ENCODE measurements at regions not wholly inside any gene's neighbourhood (a gene's known extent, or its start where the extent isn't known, plus 50 kb on each side); places are given as distances from the start of the nearest gene placed in this dataset.
"Not testable (repeated sequence)": the region's sequence is repeated elsewhere in the genome, so short reads cannot be mapped to it uniquely, and the experiment has no call there.

- no peak for DNase-seq (ENCODE audit: low read depth in 2 of 2)
Measured at GRCh38 chr1:81738875-81739274, 61.9 kb upstream of the ADGRL2 start.

GRCh38 chr1:81733480-81733879 is 67.3 kb upstream of the ADGRL2 start:
- no peak for DNase-seq (ENCODE audit: low read depth in 2 of 2)

DNA sequence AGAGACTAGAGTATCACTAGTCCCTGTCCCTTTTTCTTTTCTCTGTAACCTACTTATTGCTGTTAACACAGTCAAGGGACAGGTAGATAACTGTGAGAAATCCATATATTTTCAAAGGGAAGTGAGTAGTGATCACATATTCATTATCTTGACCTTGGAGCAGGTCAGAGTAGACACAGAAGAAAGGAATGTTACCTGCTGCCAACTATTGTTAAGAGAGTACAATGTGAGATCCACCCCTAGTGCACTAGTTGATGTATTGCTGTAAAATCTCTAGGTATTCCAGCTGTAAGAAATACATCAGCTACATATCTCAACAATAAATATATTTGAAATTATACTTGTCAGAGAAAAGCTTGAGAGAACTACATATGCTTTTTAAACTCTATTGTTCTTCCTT is 68.7 kb upstream of the ADGRL2 start:
- peak; percentile 51 to 68 for DNase-seq (ENCODE audit: low read depth in 2 of 2)

- no peak for DNase-seq (ENCODE audit: low read depth in 2 of 2)
Measured at GRCh38 chr1:81730881-81731280, 69.9 kb upstream of the ADGRL2 start.

DNA sequence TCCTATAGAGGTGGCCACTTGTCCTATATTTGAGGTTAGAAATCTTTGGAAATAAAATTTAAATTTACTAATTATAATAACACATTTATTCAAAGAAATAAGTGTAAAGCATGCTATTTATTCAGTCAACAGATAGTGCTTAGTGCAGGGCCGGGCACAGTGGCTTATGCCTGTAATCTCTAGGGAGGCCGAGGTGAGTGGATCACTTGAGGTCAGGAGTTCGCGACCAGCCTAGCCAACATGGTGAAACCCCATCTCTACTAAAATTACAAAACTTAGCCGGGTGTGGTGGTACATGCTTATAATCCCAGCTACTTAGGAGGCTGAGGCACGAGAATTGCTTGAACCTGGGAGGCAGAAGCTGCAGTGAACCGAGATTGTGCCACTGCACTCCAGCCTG is 70.4 kb upstream of the ADGRL2 start:
- DNase-seq (ENCODE audit: low read depth in 2 of 2) = not testable (repeated sequence)

- no peak for DNase-seq (ENCODE audit: low read depth in 2 of 2)
Measured at GRCh38 chr1:81729818-81730217, 70.9 kb upstream of the ADGRL2 start.

- DNase-seq (ENCODE audit: low read depth in 2 of 2) = no peak
Measured at GRCh38 chr1:81729239-81729638, 71.5 kb upstream of the ADGRL2 start.

DNA sequence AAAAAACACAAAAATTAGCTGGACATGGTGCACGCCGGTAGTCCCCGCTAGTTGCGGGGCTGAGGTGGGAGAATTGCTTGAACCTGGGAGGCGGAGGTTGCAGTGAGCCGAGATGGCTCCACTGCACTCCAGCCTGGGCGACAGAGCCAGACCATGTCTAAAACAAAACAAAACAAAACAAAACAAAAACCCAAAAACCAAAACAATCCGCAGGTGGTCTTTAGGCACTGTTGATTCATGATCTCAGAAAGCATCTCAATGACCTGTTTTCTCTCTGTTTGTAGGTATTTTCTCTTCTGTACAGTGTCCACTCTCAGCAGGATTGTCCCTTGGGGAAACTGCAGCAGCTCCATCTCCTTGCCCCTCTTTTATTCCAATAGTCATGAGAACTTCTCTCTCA is 74.9 kb upstream of the ADGRL2 start:
- no peak for DNase-seq (ENCODE audit: low read depth in 2 of 2)

- DNase-seq (ENCODE audit: low read depth in 2 of 2) = not testable (repeated sequence)
Measured at GRCh38 chr1:81722631-81723328, 78.0 kb upstream of the ADGRL2 start.

DNA sequence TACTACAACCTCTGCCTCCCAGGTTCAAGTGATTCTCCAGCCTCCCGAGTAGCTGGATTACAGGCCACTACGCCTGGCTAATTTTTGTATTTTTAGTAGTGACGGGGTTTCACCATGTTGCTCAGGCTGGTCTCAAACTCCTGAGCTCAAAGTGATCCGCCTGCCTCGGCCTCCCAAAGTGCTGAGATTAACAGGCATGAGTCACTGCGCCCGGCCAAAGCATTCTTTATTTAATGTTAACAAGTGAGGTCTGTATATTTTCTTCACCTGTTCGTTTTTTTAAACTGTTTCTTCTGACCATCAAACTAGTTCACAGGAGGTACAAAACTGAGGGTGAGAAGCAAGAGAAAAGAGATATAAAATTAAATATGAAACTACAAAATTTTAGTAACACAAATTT is 80.5 kb upstream of the ADGRL2 start:
- DNase-seq (ENCODE audit: low read depth in 2 of 2) = not testable (repeated sequence)

DNA sequence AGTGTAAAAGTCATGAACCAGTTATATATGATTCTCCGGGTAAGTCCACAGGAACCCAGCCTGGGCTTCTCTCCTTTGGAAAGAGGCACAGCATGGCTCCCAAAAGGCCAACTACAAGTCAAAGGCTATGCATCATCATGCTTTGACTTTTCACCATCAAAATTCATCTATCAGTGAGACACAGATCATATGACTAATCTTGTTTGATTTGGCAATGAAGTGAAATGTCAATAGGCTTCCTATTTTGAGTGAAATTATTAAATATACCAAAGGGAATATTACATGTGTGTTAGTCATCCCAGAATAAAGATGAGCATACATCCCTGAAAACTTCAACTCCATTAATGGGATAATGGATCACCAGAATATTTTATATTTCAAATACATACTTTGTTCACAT is 83.5 kb upstream of the ADGRL2 start:
- DNase-seq (ENCODE audit: low read depth in 2 of 2) = peak in 1 of 2 donors; percentile 48

- DNase-seq (ENCODE audit: low read depth in 2 of 2) = no peak
Measured at GRCh38 chr1:81715391-81715790, 85.3 kb upstream of the ADGRL2 start.

DNA sequence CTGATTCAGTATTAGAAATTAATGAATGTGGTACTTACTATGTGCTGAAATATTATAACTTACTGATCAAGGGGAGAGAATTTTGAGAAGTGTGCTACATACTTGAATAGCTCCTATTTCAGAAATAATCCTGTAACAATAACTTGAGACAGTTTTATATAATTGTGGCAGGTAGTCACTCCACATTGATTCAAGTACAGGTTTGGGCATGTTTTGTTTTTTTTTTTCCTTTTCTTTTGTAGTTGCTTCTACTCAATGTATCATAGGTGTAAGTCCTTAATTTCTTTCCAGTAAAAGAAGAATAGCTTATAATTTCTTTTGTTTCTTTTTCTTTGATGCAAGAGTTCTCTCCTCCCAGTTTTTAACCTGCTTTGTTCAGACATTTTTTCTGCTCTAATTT is 86.1 kb upstream of the ADGRL2 start:
- DNase-seq (ENCODE audit: low read depth in 2 of 2) = no peak

DNA sequence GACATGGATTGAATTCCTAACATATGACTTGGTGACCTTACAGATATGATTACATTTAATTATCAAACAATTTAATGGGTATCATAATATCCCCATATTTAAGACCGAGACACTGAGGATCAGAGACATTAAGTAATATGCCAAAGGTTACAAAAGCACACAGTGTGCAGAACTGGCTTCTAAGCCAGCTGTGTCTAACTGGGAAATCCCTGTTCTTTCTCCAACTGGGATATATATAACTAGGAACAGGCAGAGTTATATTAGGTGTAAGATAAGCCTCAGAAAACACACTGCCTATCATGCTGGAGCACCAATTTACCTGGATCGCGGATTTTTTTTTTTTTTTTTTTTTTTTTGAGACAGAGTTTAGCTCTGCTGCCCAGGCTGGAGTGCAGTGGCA is 88.3 kb upstream of the ADGRL2 start:
- no peak for DNase-seq (ENCODE audit: low read depth in 2 of 2)

- DNase-seq (ENCODE audit: low read depth in 2 of 2) = peak in 1 of 2 donors; percentile 5
Measured at GRCh38 chr1:81710857-81711256, 89.9 kb upstream of the ADGRL2 start.

- DNase-seq (ENCODE audit: low read depth in 2 of 2) = no peak
Measured at GRCh38 chr1:81708250-81708649, 92.5 kb upstream of the ADGRL2 start.

DNA sequence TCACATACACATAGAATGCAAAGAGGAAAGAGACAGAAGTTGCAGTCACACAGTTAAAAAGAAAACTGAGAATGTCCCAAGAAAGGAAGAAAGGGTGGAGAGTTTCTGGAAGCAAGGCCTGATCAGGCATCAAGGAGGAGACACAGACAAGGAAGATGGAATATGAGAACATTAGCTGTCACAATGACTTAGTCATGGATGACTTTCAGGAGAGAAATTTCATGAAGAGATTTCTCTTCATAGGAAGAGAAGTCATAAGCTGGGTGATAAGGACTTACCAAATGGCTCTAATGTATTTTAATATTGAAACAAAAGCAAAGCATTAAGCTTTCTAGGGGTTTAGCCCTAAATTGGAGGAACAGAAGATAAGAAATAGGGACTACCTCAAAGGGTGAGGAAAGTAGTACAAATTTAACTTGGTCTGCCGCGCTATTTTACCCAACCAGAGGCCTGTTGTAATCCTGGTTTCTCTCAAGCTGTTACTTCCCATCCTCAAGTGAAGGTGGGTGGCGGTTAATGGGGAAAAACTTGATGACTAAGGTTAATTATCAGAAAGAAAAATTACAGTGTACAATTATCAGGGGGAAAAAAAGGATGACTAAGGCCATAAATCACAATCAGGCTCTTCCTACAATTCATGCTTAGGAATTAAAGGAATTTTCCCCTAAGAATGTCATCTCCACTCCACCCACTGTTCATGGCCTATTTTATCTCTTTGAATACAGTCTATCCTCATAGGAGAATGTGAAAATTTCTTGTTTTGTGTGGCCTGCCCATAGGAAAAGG is 93.9 kb upstream of the ADGRL2 start:
- peak in 1 of 2 donors; percentile 64 for DNase-seq (ENCODE audit: low read depth in 2 of 2)

DNA sequence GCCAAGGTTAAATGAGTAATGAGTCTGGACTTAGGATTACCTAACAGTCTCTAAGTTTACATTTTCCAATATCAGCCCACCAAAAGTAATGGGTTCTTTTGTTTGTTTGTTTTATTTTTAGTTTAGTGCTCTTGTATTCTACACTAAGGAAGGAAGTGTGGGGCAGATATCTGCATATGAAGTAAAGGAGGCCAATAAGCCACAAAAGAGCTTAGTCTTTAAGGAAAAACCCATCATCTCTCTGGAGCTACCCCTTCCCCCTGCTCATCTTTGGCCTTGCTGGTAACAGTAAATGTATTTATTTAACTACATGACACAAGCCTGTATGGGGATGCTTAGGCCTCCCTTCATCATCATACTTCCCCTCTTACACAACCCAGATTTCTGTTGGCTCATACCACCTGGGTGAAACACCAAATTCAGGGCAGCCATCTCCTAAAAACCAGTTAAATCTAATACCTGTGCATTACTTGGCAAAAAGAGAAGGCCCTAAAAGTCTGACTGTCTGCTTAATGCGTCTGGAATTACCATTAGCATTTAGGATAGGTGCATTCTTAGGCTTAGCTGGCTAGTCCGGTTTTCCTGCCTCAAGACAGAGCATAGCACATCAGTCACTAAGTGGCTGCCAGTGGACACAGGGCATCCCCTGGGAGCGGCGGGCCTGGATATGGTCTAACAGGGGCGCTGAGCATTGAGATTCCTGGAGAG is 96.8 kb upstream of the ADGRL2 start:
- peak in 1 of 2 donors; percentile 8 for DNase-seq (ENCODE audit: low read depth in 2 of 2)

- peak; percentile 34 to 85 for DNase-seq (ENCODE audit: low read depth in 2 of 2)
Measured at GRCh38 chr1:81703391-81703755, 97.4 kb upstream of the ADGRL2 start.

GRCh38 chr1:81702903-81703302 is 97.8 kb upstream of the ADGRL2 start:
- peak; percentile 64 to 95 for DNase-seq (ENCODE audit: low read depth in 2 of 2)

DNA sequence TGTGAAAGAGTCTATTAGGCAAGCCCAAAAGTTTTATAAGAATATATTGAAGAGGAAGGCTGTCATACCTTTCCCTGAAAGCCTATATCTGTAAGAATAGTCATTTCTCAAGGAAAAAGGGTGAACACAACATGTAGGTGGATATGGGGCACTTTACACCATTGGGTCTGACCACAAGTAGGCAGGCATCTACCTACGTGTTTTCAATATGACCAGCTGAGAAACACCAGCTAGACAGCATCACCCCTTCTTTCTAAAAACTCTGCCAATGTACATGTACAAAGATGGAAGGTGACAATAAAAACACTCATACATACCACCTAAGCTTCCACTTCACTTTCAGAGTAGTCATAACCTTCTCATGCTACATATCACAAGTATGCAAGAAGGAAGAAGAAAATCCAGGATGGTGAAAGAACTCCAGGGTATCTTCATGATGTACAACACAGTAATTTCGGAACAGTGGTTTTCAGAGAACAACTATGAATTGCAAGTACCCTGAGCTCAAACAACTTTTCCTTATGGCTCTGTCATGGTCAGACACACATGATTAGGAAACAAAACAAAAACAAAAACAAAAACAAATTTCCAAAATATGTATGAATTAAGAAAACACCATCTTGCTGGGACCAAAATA is 98.5 kb upstream of the ADGRL2 start:
- no peak for DNase-seq (ENCODE audit: low read depth in 2 of 2)

Data from lung microvascular endothelial cell (primary cell).